Breast epithelium (tissue), 4 donors: ENCODE measurements at regions not wholly inside any gene's neighbourhood (a gene's known extent, or its start where the extent isn't known, plus 50 kb on each side); places are given as distances from the start of the nearest gene placed in this dataset.

ENCODE experiments used
- DNase-seq, 2 donors: peaks; one replicate each; pipeline ENCODE4 v3.0.0-alpha.2; 2019; ENCODE audit warnings: low spot score in 2 of 2
- H3K27ac ChIP-seq, 2 donors: fragments of 200-600 bp; sonication (generic) in 1 of 2; one replicate each; pipeline ENCODE4 v1.5.1; 2016 to 2019; ENCODE audit warnings: mild to moderate bottlenecking in 1 of 2
- H3K27me3 ChIP-seq, 2 donors: fragments of 200-600 bp; sonication (generic) in 1 of 2; one replicate each; pipeline versions ENCODE4 v1.5.1 to v1.6.0; 2017 to 2019; ENCODE audit warnings: control low read depth in 1 of 2, mild to moderate bottlenecking in 1 of 2
- H3K36me3 ChIP-seq: fragments of 200-600 bp; one replicate; pipeline ENCODE4 v1.5.1; 2019
- H3K4me1 ChIP-seq, 2 donors: fragments of 200-600 bp; sonication (generic); one replicate each; pipeline ENCODE4 v1.5.1; 2016 to 2019; ENCODE audit warnings: control low read depth in 1 of 2
- H3K4me3 ChIP-seq, 3 donors: fragments of 200-600 bp; sonication (generic); 1 replicate in 2 of 3; 2 replicates in 1 of 3; pipeline ENCODE4 v1.5.1; 2016 to 2019; ENCODE audit warnings: mild to moderate bottlenecking in 3 of 3, moderate library complexity in 2 of 3
- H3K9me3 ChIP-seq, 2 donors: fragments of 200-600 bp; sonication (generic) in 1 of 2; one replicate each; pipeline ENCODE4 v1.5.1; 2016 to 2019; ENCODE audit warnings: control low read depth in 1 of 2
- POLR2A ChIP-seq: fragments of 450-650 bp; IDR thresholded peaks from one replicate; pipeline ENCODE4 v1.6.1; 2016; ENCODE audit warnings: antibody characterized with exemption, mild to moderate bottlenecking, moderate library complexity
- POLR2AphosphoS5 ChIP-seq, 3 donors: sonication (generic); formaldehyde crosslinking; IDR thresholded peaks; one replicate each; pipeline ENCODE4 v1.6.1; 2017; ENCODE audit warnings: antibody characterized with exemption in 3 of 3
- intact Hi-C: fragments of 100-400 bp; cut with DNase I; formaldehyde crosslinking; loops from one replicate; pipeline ENCODE4 v1.15.1; 2023; ENCODE audit warnings: low total_unique reads
- TF ChIP-seq, protein P1 (sequence below), 3 donors: fragments of 450-650 bp; IDR thresholded peaks; one replicate each; pipeline ENCODE4 v1.5.1; 2016 to 2017; ENCODE audit warnings: antibody characterized with exemption in 3 of 3, mild to moderate bottlenecking in 3 of 3, moderate library complexity in 3 of 3

DNA sequence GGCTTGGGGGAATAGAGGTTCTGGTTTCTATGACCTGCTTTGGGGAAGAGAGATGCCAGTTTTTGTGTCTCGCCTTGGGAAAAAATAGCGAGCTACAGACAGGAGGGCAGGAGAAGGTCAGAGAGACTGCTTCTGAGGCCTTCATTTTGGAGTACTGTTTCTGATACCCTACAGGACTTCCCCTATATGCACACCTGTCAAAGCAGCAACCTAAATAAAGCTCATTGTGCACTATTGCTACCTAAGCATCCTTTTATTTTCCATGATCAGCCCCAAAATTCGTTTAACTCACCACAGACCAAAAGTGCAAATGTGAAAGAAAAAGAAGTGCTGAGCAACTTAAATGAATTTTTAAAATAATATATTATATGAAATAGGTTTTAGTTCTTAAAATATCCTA, 145.6 kb upstream of the CHRM3 start:
- no peak for DNase-seq
- intact Hi-C loops, result no loop called here

DNA sequence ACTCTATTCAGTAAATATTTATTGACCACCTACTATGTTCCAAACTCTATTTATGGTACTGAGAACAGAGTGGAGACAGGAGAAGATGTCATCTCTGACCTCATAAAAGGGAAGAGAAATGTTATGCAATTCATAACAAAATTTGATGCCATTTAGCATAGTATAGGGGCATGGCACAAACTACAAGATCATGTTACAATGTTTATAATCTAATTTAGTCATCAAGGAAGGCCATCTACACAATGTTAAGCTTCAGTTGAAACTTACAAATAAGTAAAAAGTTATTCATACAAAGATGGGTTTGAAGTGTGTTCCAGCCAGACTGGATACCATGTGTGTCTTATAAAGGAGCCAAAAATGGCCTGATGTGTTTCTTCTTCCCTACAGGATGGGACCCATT, 146.8 kb upstream of the CHRM3 start:
- no peaks in the 10 kb centered on the region for H3K27me3 ChIP-seq
- H3K4me1 ChIP-seq, result no peaks in the 10 kb centered on the region
- intact Hi-C loops, result no loop called here
- H3K9me3 ChIP-seq, result no peaks in the 10 kb centered on the region
- TF ChIP-seq POLR2AphosphoS5 (IDR thresholded peaks at IDR 0.05) (no peak), POLR2A (no peak)
- TF ChIP-seq, protein P1, sequence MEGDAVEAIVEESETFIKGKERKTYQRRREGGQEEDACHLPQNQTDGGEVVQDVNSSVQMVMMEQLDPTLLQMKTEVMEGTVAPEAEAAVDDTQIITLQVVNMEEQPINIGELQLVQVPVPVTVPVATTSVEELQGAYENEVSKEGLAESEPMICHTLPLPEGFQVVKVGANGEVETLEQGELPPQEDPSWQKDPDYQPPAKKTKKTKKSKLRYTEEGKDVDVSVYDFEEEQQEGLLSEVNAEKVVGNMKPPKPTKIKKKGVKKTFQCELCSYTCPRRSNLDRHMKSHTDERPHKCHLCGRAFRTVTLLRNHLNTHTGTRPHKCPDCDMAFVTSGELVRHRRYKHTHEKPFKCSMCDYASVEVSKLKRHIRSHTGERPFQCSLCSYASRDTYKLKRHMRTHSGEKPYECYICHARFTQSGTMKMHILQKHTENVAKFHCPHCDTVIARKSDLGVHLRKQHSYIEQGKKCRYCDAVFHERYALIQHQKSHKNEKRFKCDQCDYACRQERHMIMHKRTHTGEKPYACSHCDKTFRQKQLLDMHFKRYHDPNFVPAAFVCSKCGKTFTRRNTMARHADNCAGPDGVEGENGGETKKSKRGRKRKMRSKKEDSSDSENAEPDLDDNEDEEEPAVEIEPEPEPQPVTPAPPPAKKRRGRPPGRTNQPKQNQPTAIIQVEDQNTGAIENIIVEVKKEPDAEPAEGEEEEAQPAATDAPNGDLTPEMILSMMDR (IDR thresholded peaks at IDR 0.05), result no peak
- no peak overlapping the region for H3K27ac ChIP-seq
- no peak for DNase-seq
- H3K4me3 ChIP-seq, result no peak overlapping the region
- H3K36me3 ChIP-seq, result no peaks in the 10 kb centered on the region

More for the DNA sequence above, 145.6 kb upstream of the CHRM3 start:
- H3K27ac ChIP-seq, result no peak overlapping the region
- no peaks in the 10 kb centered on the region for H3K27me3 ChIP-seq
- no peak overlapping the region for H3K4me3 ChIP-seq
- H3K9me3 ChIP-seq, result no peaks in the 10 kb centered on the region
- H3K36me3 ChIP-seq, result no peaks in the 10 kb centered on the region
- TF ChIP-seq POLR2A (no peak), POLR2AphosphoS5 (IDR thresholded peaks at IDR 0.05) (no peak)
- TF ChIP-seq, protein P1 (IDR thresholded peaks at IDR 0.05), result no peak
- no peaks in the 10 kb centered on the region for H3K4me1 ChIP-seq

DNA sequence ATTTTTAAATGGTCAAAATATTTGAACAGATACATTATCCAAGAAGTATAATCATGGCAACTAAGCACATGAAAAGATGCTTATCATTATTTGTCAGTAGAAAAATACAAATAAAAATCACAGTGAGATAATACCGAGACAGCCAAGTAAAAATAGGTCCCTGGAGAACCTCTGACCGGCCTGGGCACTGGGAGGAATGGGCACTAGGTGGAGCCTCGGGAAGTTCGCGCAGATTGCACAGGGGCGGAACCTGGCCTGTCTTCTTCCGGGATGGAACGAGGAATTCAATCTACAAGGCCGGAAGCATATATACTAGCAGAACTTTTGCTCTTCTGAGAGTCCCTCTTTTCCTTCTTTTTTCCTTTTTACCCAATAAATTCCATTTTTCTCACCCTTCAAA, 148.5 kb upstream of the CHRM3 start:
- no peak for DNase-seq
- TF ChIP-seq POLR2A (no peak), POLR2AphosphoS5 (IDR thresholded peaks at IDR 0.05) (no peak)
- TF ChIP-seq, protein P1 (IDR thresholded peaks at IDR 0.05), result no peak
- H3K9me3 ChIP-seq, result no peaks in the 10 kb centered on the region
- no peaks in the 10 kb centered on the region for H3K27me3 ChIP-seq
- H3K4me1 ChIP-seq, result no peaks in the 10 kb centered on the region
- intact Hi-C loops, result no loop called here
- no peak overlapping the region for H3K4me3 ChIP-seq
- no peak overlapping the region for H3K27ac ChIP-seq
- no peaks in the 10 kb centered on the region for H3K36me3 ChIP-seq

DNA sequence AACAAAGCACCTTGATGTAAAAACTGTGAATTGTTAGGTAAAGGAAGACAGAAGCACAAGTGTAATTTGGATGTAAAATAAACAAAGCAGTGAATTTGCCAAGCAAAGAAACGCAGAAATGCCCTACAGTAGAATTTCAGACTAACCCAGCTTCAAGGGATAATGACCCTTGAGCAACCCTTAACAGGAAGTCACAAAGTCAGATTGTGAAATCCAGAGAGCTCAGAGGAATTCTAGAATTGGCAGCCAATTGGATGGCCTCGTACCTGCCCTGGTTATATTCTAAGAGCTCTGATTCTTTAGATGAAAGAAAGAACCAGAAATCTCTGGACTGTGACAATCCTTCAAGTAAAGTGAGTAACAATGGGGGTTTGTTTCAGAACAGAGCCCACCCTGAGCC, 152.7 kb upstream of the CHRM3 start:
- intact Hi-C loops, result no loop called here
- H3K4me3 ChIP-seq, result no peak overlapping the region
- H3K9me3 ChIP-seq, result no peaks in the 10 kb centered on the region
- H3K4me1 ChIP-seq, result no peaks in the 10 kb centered on the region
- H3K36me3 ChIP-seq, result no peaks in the 10 kb centered on the region
- no peak overlapping the region for H3K27ac ChIP-seq
- TF ChIP-seq, protein P1 (IDR thresholded peaks at IDR 0.05), result no peak
- TF ChIP-seq POLR2AphosphoS5 (IDR thresholded peaks at IDR 0.05), result no peak
- no peak for TF ChIP-seq POLR2A
- DNase-seq, result no peak
- H3K27me3 ChIP-seq, result no peaks in the 10 kb centered on the region

DNA sequence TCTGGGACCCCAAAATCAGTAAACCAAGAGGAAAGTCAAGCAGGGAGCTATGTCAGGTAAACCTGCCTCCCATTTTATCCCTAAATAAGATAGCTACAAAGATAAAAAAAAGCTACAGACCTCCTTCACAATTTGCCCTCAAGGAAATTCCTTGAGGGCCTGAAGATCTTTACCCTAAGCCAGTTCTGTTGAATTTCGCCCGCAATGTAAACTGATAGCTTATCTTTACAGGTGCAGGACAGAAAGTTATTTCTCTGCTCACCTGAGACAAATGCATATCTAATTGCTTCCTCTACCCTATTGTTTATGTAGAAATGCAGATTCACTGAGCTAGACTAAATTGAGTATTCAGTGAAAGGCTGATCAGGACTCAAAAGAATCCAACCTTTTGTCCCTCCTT, 153.4 kb upstream of the CHRM3 start:
- intact Hi-C loops, result no loop called here

More for the DNA sequence above, 153.4 kb upstream of the CHRM3 start:
- TF ChIP-seq POLR2A, result no peak
- no peak for TF ChIP-seq POLR2AphosphoS5 (IDR thresholded peaks at IDR 0.05)
- TF ChIP-seq, protein P1 (IDR thresholded peaks at IDR 0.05), result no peak
- Histone ChIP-seq H3K9me3 (no peaks in the 10 kb centered on the region), H3K4me1 (no peaks in the 10 kb centered on the region), H3K4me3 (no peak overlapping the region), H3K27me3 (no peaks in the 10 kb centered on the region), H3K27ac (no peak overlapping the region), H3K36me3 (no peaks in the 10 kb centered on the region)
- no peak for DNase-seq
